Activated T-cell treated with anti-CD3 and anti-CD28 coated beads, Interleukin-2, amount 50 U/mL, for 72 hours (primary cell): ENCODE measurements at regions not wholly inside any gene's neighbourhood (a gene's known extent, or its start where the extent isn't known, plus 50 kb on each side); places are given as distances from the start of the nearest gene placed in this dataset.

Source experiments
- ATAC-seq, 2 donors: fragments of 150-1000 bp; cut with Tn5 transposase; replicated peaks in 1 of 2; 2 replicates each; pipeline ENCODE4 v1.10.0; 2021; ENCODE audit warnings: moderate library complexity in 2 of 2, mild to moderate bottlenecking in 1 of 2
- DNase-seq, 2 donors: peaks; one replicate each; pipeline ENCODE4 v3.0.0; 2021 to 2022; ENCODE audit warnings: mixed read lengths in 1 of 2
- H3K27ac Mint-ChIP-seq: one replicate; pipeline ENCODE4 v1.8.0; 2022; ENCODE audit warnings: mild to moderate bottlenecking, moderate library complexity, mixed read lengths
- H3K27me3 Mint-ChIP-seq: one replicate; pipeline ENCODE4 v1.8.0; 2022; ENCODE audit warnings: low read depth, mixed read lengths
- H3K36me3 Mint-ChIP-seq, 2 donors: one replicate each; pipeline ENCODE4 v1.8.0; 2022; ENCODE audit warnings: mixed read lengths in 2 of 2, mild to moderate bottlenecking in 1 of 2; ENCODE audit not compliant: insufficient read depth in 2 of 2
- H3K4me1 Mint-ChIP-seq: one replicate; pipeline ENCODE4 v1.8.0; 2022; ENCODE audit warnings: low read depth, mixed read lengths
- H3K4me3 Mint-ChIP-seq, 2 donors: one replicate each; pipeline ENCODE4 v1.8.0; 2022; ENCODE audit warnings: mild to moderate bottlenecking in 2 of 2, mixed read lengths in 2 of 2, moderate library complexity in 2 of 2
- H3K9me3 Mint-ChIP-seq, 2 donors: one replicate each; pipeline ENCODE4 v1.8.0; 2022; ENCODE audit warnings: mixed read lengths in 2 of 2

- ATAC-seq (no peak), DNase-seq (no peak)
- no peak overlapping the region for H3K27ac Mint-ChIP-seq
- no peak overlapping the region for H3K4me3 Mint-ChIP-seq
- H3K9me3 Mint-ChIP-seq, result no peaks in the 10 kb centered on the region
- peaks cover 28% of the 10 kb centered on the region for H3K27me3 Mint-ChIP-seq
- H3K36me3 Mint-ChIP-seq, result no peaks in the 10 kb centered on the region
- no peaks in the 10 kb centered on the region for H3K4me1 Mint-ChIP-seq
These were observed 162.2 kb downstream of the C1orf94 start for GRCh38 chr1:34338871-34339270.

DNA sequence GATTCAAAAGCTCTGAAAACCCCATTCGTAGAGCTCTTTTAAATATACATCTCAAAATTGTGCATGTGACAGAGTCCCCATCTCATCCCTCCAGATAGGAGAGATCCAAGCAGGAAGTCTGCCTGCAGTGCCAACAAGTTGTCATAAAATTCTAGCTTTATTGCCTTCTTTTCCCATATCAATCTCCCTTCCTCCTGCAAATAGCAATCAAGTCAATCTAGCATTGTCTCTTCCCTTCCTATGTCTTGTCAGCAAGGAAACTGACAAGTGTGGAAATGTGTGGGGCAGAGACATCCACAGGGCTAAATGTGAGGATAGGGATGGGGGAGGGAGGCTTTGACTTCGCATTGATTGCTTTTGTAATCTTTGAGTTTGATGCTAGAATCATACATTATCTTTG is 165.2 kb downstream of the C1orf94 start:
- no peak overlapping the region for H3K4me3 Mint-ChIP-seq
- DNase-seq (no peak), ATAC-seq (no peak)
- no peaks in the 10 kb centered on the region for H3K4me1 Mint-ChIP-seq
- no peaks in the 10 kb centered on the region for H3K36me3 Mint-ChIP-seq
- no peaks in the 10 kb centered on the region for H3K9me3 Mint-ChIP-seq
- H3K27me3 Mint-ChIP-seq, result peaks cover 28% of the 10 kb centered on the region
- H3K27ac Mint-ChIP-seq, result no peak overlapping the region

- Mint-ChIP-seq H3K27me3 (peaks cover 26% of the 10 kb centered on the region), H3K9me3 (no peaks in the 10 kb centered on the region), H3K36me3 (no peaks in the 10 kb centered on the region), H3K4me3 (no peak overlapping the region), H3K27ac (no peak overlapping the region), H3K4me1 (no peaks in the 10 kb centered on the region)
- ATAC-seq (no peak), DNase-seq (no peak)
These were observed 165.6 kb downstream of the C1orf94 start for GRCh38 chr1:34342334-34342733.

GRCh38 chr1:34346128-34346527 is 169.4 kb downstream of the C1orf94 start:
- H3K27me3 Mint-ChIP-seq, result peaks cover 5% of the 10 kb centered on the region
- H3K4me1 Mint-ChIP-seq, result no peaks in the 10 kb centered on the region
- no peak for DNase-seq
- H3K4me3 Mint-ChIP-seq, result no peak overlapping the region
- no peak overlapping the region for H3K27ac Mint-ChIP-seq
- no peaks in the 10 kb centered on the region for H3K36me3 Mint-ChIP-seq
- ATAC-seq, result no peak
- no peaks in the 10 kb centered on the region for H3K9me3 Mint-ChIP-seq

- Mint-ChIP-seq H3K4me3 (no peak overlapping the region), H3K4me1 (no peaks in the 10 kb centered on the region), H3K36me3 (no peaks in the 10 kb centered on the region), H3K9me3 (no peaks in the 10 kb centered on the region), H3K27ac (no peak overlapping the region), H3K27me3 (peaks cover 14% of the 10 kb centered on the region)
- DNase-seq (no peak), ATAC-seq (no peak)
These were observed 176.7 kb downstream of the C1orf94 start for GRCh38 chr1:34353409-34353808.

DNA sequence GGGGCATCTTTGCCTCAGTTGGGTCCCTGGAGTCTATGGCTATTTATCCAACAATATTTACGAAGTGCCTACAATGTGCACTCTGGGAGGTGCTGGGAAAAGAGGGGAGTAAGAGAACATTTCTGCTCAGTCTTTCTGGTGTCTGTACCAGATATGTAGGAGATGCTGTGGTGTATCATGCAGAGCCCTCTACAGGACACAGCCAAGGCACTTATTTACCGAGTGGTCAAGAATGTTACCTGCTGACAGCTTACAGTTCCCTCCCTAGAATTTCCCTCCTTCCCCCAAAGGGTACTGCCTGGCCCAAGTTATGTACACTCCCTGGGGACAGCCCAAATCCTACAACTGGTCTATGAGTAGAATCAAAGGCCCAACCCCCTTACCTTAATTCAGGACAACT is 177.7 kb downstream of the C1orf94 start:
- ATAC-seq (no peak), DNase-seq (no peak)
- Mint-ChIP-seq H3K4me3 (no peak overlapping the region), H3K27ac (no peak overlapping the region), H3K9me3 (no peaks in the 10 kb centered on the region), H3K4me1 (no peaks in the 10 kb centered on the region), H3K27me3 (peaks cover 19% of the 10 kb centered on the region), H3K36me3 (no peaks in the 10 kb centered on the region)

GRCh38 chr1:34356853-34357252 is 180.1 kb downstream of the C1orf94 start:
- Mint-ChIP-seq H3K4me1 (no peaks in the 10 kb centered on the region), H3K36me3 (no peaks in the 10 kb centered on the region), H3K27me3 (peaks cover 35% of the 10 kb centered on the region), H3K4me3 (no peak overlapping the region), H3K9me3 (no peaks in the 10 kb centered on the region), H3K27ac (no peak overlapping the region)
- ATAC-seq (no peak), DNase-seq (no peak)

- Mint-ChIP-seq H3K36me3 (no peaks in the 10 kb centered on the region), H3K4me3 (no peak overlapping the region), H3K4me1 (no peaks in the 10 kb centered on the region), H3K27ac (no peak overlapping the region), H3K27me3 (peaks cover 44% of the 10 kb centered on the region), H3K9me3 (no peaks in the 10 kb centered on the region)
- ATAC-seq (no peak), DNase-seq (no peak)
These were observed 181.9 kb downstream of the C1orf94 start for GRCh38 chr1:34358636-34359035.

GRCh38 chr1:34359411-34359810 is 182.7 kb downstream of the C1orf94 start:
- H3K27ac Mint-ChIP-seq, result no peak overlapping the region
- H3K36me3 Mint-ChIP-seq, result no peaks in the 10 kb centered on the region
- H3K9me3 Mint-ChIP-seq, result peaks cover 0 to 2% of the 10 kb centered on the region in 2 donors
- H3K4me3 Mint-ChIP-seq, result no peak overlapping the region
- DNase-seq (no peak), ATAC-seq (no peak)
- no peaks in the 10 kb centered on the region for H3K4me1 Mint-ChIP-seq
- peaks cover 48% of the 10 kb centered on the region for H3K27me3 Mint-ChIP-seq

DNA sequence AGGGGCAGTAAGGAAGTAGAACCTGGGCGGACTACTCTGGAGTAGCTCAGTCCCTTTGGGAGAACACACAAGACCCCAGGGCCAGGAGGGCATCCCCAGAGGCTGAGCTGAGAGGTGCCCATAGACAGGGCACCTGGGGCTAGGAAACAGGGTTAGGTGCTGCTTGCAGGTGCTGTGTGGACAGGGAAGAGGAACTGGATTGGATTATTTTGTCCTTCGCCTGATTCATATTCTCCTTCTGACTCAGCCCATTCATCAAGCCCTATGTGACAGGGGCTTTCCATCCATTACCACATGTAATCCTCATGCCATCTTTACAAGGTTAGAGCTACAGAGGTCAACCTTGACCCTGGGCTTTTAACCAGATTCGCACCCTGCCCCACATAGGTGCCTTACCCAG is 183.9 kb downstream of the C1orf94 start:
- Mint-ChIP-seq H3K36me3 (no peaks in the 10 kb centered on the region), H3K4me3 (no peak overlapping the region), H3K4me1 (no peaks in the 10 kb centered on the region), H3K27ac (no peak overlapping the region), H3K9me3 (peaks cover 2% of the 10 kb centered on the region in 2 donors), H3K27me3 (peaks cover 55% of the 10 kb centered on the region)
- DNase-seq (no peak), ATAC-seq (peak in 1 of 2 donors; percentile 30)

- peaks cover 2% of the 10 kb centered on the region in 2 donors for H3K9me3 Mint-ChIP-seq
- H3K27ac Mint-ChIP-seq, result no peak overlapping the region
- H3K4me3 Mint-ChIP-seq, result no peak overlapping the region
- no peaks in the 10 kb centered on the region for H3K4me1 Mint-ChIP-seq
- ATAC-seq, result no peak
- H3K27me3 Mint-ChIP-seq, result peaks cover 55% of the 10 kb centered on the region
- no peaks in the 10 kb centered on the region for H3K36me3 Mint-ChIP-seq
- no peak for DNase-seq
These were observed 184.4 kb downstream of the C1orf94 start for GRCh38 chr1:34361121-34361520.

GRCh38 chr1:34361781-34362357 is 185.2 kb downstream of the C1orf94 start:
- no peak overlapping the region for H3K4me3 Mint-ChIP-seq
- ATAC-seq, result peak in 1 of 2 donors; percentile 39
- no peaks in the 10 kb centered on the region for H3K36me3 Mint-ChIP-seq
- no peaks in the 10 kb centered on the region for H3K4me1 Mint-ChIP-seq
- peaks cover 55% of the 10 kb centered on the region for H3K27me3 Mint-ChIP-seq
- H3K27ac Mint-ChIP-seq, result no peak overlapping the region
- no peak for DNase-seq
- H3K9me3 Mint-ChIP-seq, result peaks cover 2% of the 10 kb centered on the region in 2 donors

GRCh38 chr1:34362949-34363348 is 186.2 kb downstream of the C1orf94 start:
- peaks cover 46% of the 10 kb centered on the region for H3K27me3 Mint-ChIP-seq
- ATAC-seq (no peak), DNase-seq (no peak)
- peaks cover 2% of the 10 kb centered on the region in 2 donors for H3K9me3 Mint-ChIP-seq
- no peak overlapping the region for H3K4me3 Mint-ChIP-seq
- H3K4me1 Mint-ChIP-seq, result no peaks in the 10 kb centered on the region
- H3K27ac Mint-ChIP-seq, result no peak overlapping the region
- no peaks in the 10 kb centered on the region for H3K36me3 Mint-ChIP-seq

GRCh38 chr1:34363447-34363846 is 186.7 kb downstream of the C1orf94 start:
- peaks cover 43% of the 10 kb centered on the region for H3K27me3 Mint-ChIP-seq
- no peak for ATAC-seq

More at GRCh38 chr1:34363447-34363846, 186.7 kb downstream of the C1orf94 start:
- H3K36me3 Mint-ChIP-seq, result no peaks in the 10 kb centered on the region
- H3K9me3 Mint-ChIP-seq, result peaks cover 2% of the 10 kb centered on the region in 2 donors
- no peak for DNase-seq
- no peak overlapping the region for H3K27ac Mint-ChIP-seq
- no peaks in the 10 kb centered on the region for H3K4me1 Mint-ChIP-seq
- H3K4me3 Mint-ChIP-seq, result no peak overlapping the region
